ENCODE measurements at regions not wholly inside any gene's neighbourhood (a gene's known extent, or its start where the extent isn't known, plus 50 kb on each side); places are given as distances from the start of the nearest gene placed in this dataset.

DNA sequence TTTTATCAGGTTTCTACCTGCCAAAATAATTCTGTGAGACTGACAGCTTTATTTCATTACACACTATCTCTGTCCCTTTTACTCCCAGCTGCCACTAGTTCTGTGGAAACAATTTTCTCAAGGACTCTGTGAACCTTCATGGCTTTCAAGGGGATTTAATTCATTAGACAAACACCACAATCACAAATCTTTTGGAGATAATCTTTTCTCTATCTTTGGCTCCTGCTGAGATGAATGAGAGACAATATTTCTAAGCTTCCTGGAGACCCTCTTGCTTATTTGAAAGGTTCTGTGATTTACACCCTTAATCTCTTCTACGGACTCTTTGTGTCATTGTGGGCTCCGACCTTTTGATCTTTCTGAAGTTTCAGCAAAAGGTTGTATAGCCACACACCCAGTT is 222.6 kb downstream of the PRDM9 start:
- TF ChIP-seq EP300 (IDR thresholded peaks at IDR 0.05) (no peak), POLR2A (IDR thresholded peaks at IDR 0.05) (no peak), POLR2AphosphoS5 (IDR thresholded peaks at IDR 0.05) (no peak)
- TF ChIP-seq, protein P1, sequence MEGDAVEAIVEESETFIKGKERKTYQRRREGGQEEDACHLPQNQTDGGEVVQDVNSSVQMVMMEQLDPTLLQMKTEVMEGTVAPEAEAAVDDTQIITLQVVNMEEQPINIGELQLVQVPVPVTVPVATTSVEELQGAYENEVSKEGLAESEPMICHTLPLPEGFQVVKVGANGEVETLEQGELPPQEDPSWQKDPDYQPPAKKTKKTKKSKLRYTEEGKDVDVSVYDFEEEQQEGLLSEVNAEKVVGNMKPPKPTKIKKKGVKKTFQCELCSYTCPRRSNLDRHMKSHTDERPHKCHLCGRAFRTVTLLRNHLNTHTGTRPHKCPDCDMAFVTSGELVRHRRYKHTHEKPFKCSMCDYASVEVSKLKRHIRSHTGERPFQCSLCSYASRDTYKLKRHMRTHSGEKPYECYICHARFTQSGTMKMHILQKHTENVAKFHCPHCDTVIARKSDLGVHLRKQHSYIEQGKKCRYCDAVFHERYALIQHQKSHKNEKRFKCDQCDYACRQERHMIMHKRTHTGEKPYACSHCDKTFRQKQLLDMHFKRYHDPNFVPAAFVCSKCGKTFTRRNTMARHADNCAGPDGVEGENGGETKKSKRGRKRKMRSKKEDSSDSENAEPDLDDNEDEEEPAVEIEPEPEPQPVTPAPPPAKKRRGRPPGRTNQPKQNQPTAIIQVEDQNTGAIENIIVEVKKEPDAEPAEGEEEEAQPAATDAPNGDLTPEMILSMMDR (IDR thresholded peaks at IDR 0.05): no peak
- Histone ChIP-seq H3K36me3 (no peaks in the 10 kb centered on the region), H3K27ac (no peak overlapping the region), H3K4me3 (no peak overlapping the region), H3K4me1 (no peaks in the 10 kb centered on the region), H3K27me3 (no peaks in the 10 kb centered on the region), H3K9me3 (no peaks in the 10 kb centered on the region)
- no peak for DNase-seq
- intact Hi-C loops (cut with DNase I; ENCODE audit: low total_unique reads): no loop called here
- WGBS, 5 donors: 31 to 37% (median 36%) methylated on average over 2 of the region's 2 CpGs

DNA sequence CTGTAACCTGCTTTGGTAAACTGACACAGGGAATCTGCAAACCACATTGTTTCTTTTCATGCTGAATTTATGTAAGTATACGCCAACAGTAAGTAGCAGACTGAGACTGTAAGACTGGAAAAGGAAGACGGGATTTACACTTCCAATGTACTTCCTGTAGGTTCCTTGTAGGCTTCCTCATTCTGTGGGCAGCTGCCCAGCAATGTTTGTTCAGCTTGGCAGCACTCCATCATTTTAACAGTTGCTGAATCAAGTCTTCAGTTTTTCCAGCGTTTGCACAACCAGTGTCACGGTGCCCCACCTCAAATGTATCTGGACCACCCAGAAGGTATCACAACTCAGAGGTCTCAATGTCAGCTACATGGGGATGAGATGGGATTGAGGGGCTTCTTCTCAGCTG is 232.6 kb downstream of the PRDM9 start:
- peak in 1 of 2 donors; percentile 3 for DNase-seq
- Histone ChIP-seq H3K27ac (no peak overlapping the region), H3K9me3 (no peaks in the 10 kb centered on the region), H3K4me1 (no peaks in the 10 kb centered on the region), H3K27me3 (no peaks in the 10 kb centered on the region), H3K36me3 (no peaks in the 10 kb centered on the region), H3K4me3 (no peak overlapping the region)
- intact Hi-C loops (cut with DNase I; ENCODE audit: low total_unique reads): no loop called here
- 41 to 56% (median 46%) methylated on average over 4 of the region's 4 CpGs for WGBS, 5 donors
- TF ChIP-seq POLR2AphosphoS5 (IDR thresholded peaks at IDR 0.05): no peak

DNA sequence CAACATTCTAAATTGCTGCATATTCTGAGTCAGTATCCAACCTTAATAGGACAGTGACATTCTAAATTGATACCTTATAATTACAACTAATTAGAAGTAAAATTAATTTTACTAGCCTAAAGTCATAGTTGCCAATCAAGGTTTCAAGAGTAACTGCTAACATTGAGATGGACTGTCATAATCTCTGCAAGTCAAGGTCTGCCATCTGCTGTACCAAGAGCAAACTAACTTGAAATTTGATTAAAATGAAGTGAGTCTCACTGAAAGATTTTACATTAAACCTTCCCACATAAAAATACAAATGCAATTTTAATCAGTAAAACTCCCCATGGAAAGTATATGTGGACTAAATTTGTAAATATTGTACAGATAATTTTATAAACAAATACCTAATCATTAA is 235.3 kb downstream of the PRDM9 start:
- DNase-seq: no peak
- H3K4me3 ChIP-seq: no peak overlapping the region
- intact Hi-C loops (cut with DNase I; ENCODE audit: low total_unique reads): no loop called here
- H3K36me3 ChIP-seq: no peaks in the 10 kb centered on the region
- H3K4me1 ChIP-seq: no peaks in the 10 kb centered on the region
- TF ChIP-seq EP300 (IDR thresholded peaks at IDR 0.05) (no peak), POLR2A (IDR thresholded peaks at IDR 0.05) (no peak), POLR2AphosphoS5 (IDR thresholded peaks at IDR 0.05) (no peak)
- TF ChIP-seq, protein P1 (IDR thresholded peaks at IDR 0.05): no peak
- H3K27me3 ChIP-seq: no peaks in the 10 kb centered on the region
- no peaks in the 10 kb centered on the region for H3K9me3 ChIP-seq
- no peak overlapping the region for H3K27ac ChIP-seq

DNA sequence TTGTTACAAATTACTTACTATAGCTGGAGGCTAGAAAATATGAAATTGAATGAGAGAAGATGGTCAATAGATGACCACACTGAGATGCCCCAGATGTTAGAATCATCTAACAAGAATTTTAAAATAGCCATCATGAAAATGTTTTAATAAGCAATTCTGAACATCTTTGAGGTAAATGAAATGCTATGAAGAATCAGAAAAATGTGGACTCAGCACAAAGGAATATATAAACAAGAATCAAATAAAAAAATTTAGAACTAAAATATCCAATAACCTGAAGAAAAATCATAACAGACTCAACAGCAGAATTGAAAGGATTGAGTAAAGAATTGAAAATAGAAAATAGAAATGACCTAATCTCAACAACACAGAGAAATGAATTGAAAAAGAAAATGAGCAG is 248.5 kb downstream of the PRDM9 start:
- intact Hi-C loops (cut with DNase I; ENCODE audit: low total_unique reads): no loop called here
- Histone ChIP-seq H3K27ac (no peak overlapping the region), H3K36me3 (no peaks in the 10 kb centered on the region), H3K9me3 (no peaks in the 10 kb centered on the region), H3K27me3 (no peaks in the 10 kb centered on the region), H3K4me3 (no peak overlapping the region), H3K4me1 (no peaks in the 10 kb centered on the region)
- TF ChIP-seq POLR2AphosphoS5 (IDR thresholded peaks at IDR 0.05) (no peak), POLR2A (IDR thresholded peaks at IDR 0.05) (no peak), EP300 (IDR thresholded peaks at IDR 0.05) (no peak)
- TF ChIP-seq, protein P1 (IDR thresholded peaks at IDR 0.05): no peak
- no peak for DNase-seq

DNA sequence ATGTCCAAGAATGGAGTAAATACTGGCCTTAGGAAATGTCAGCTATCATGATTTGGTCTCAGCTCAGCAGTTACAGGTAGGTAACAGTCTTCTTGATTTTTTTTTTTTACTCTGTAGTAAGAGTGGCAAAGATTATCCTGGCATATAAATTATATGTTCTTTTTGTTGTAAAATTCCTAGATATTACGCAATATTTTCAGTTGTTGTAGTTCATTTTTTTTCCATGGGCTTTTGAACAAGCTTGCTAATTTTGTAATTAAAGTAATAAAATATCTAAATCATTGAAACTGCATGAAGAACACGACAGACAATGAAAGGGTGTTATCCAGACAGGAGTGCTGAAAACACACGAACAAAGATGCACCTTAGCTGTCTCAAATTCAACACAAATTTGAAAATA is 249.4 kb downstream of the PRDM9 start:
- TF ChIP-seq POLR2AphosphoS5 (IDR thresholded peaks at IDR 0.05): no peak
- TF ChIP-seq POLR2A (IDR thresholded peaks at IDR 0.05): no peak
- Histone ChIP-seq H3K36me3 (no peaks in the 10 kb centered on the region), H3K27ac (no peak overlapping the region), H3K9me3 (no peaks in the 10 kb centered on the region), H3K4me1 (no peaks in the 10 kb centered on the region), H3K27me3 (no peaks in the 10 kb centered on the region), H3K4me3 (no peak overlapping the region)
- no peak for DNase-seq
- 73 to 79% (median 78%) methylated on average over 3 of the region's 3 CpGs for WGBS, 5 donors
- intact Hi-C loops (cut with DNase I; ENCODE audit: low total_unique reads): no loop called here

DNA sequence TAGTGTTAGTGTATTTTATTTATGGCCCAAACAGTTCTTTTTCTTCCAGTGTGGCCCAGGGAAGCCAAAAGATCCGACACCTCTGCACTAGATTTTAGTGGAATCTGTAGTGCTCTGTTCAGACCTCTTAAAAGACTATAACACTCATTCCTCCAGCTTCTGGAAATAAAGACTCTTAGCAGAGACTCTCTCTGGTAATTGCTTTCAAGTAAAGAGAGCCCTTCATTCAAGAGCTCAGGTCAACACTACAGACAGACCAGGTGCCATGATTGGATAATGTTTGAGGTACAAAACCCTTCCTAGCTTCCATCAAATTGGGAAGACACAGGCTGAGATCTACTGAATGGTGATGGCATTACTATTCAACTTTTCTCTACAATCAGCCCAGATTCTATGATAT is 255.8 kb downstream of the PRDM9 start:
- no peak overlapping the region for H3K4me3 ChIP-seq
- WGBS, 5 donors: 56 to 86% (median 63%) methylated on average over 1 of the region's 1 CpG
- TF ChIP-seq POLR2A (IDR thresholded peaks at IDR 0.05): no peak
- TF ChIP-seq, protein P1 (IDR thresholded peaks at IDR 0.05): no peak
- TF ChIP-seq EP300 (IDR thresholded peaks at IDR 0.05): no peak
- no peak for TF ChIP-seq POLR2AphosphoS5 (IDR thresholded peaks at IDR 0.05)
- intact Hi-C loops (cut with DNase I; ENCODE audit: low total_unique reads): no loop called here
- H3K36me3 ChIP-seq: no peaks in the 10 kb centered on the region
- H3K27me3 ChIP-seq: no peaks in the 10 kb centered on the region
- H3K27ac ChIP-seq: no peak overlapping the region
- DNase-seq: no peak
- H3K9me3 ChIP-seq: no peaks in the 10 kb centered on the region
- no peaks in the 10 kb centered on the region for H3K4me1 ChIP-seq
